LNCaP clone FGC (cell line): ENCODE measurements at regions not wholly inside any gene's neighbourhood (a gene's known extent, or its start where the extent isn't known, plus 50 kb on each side); places are given as distances from the start of the nearest gene placed in this dataset.

Experiments used
- DNase-seq: peaks from one replicate; pipeline ENCODE4 v3.0.0-alpha.2; 2011; ENCODE audit warnings: low read depth
- H3K4me3 ChIP-seq: 2 replicates; pipeline ENCODE4 v1.5.1; 2011; ENCODE audit warnings: mild to moderate bottlenecking, low read depth, low read length, control low read depth
- TF ChIP-seq, protein P1 (sequence below): IDR thresholded peaks from 2 replicates; pipeline ENCODE4 v1.5.1; 2012; ENCODE audit warnings: mild to moderate bottlenecking; ENCODE audit not compliant: control insufficient read depth, insufficient read depth; ENCODE audit errors: extremely low read depth

GRCh38 chr2:134087371-134087921 lies 166.4 kb upstream of the MGAT5 start:
- TF ChIP-seq, protein P1, sequence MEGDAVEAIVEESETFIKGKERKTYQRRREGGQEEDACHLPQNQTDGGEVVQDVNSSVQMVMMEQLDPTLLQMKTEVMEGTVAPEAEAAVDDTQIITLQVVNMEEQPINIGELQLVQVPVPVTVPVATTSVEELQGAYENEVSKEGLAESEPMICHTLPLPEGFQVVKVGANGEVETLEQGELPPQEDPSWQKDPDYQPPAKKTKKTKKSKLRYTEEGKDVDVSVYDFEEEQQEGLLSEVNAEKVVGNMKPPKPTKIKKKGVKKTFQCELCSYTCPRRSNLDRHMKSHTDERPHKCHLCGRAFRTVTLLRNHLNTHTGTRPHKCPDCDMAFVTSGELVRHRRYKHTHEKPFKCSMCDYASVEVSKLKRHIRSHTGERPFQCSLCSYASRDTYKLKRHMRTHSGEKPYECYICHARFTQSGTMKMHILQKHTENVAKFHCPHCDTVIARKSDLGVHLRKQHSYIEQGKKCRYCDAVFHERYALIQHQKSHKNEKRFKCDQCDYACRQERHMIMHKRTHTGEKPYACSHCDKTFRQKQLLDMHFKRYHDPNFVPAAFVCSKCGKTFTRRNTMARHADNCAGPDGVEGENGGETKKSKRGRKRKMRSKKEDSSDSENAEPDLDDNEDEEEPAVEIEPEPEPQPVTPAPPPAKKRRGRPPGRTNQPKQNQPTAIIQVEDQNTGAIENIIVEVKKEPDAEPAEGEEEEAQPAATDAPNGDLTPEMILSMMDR = no peak
- no peak for DNase-seq
- no peak overlapping the region for H3K4me3 ChIP-seq

- TF ChIP-seq, protein P1 = no peak
- no peak overlapping the region for H3K4me3 ChIP-seq
- DNase-seq = no peak
Observed at GRCh38 chr2:134089454-134089853, 164.4 kb upstream of the MGAT5 start.

DNA sequence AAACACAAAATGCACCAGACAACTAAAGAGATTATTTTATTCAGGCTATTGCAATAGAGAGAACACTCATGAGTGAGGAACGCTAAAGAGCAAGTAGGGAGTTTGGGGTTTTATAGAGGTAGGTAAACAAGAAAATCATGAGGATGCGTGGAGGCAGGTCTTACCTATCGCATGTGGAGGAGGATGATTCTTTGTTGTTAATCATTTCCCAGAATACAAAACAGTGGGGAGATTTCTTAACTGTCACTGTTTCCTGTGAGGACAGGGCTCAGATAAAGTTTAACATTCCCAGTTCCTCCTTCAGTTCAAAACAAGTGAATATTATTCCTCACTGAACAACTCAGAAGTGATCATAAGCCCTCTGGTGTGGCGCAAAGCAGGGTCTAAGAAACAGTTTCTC lies 156.1 kb upstream of the MGAT5 start:
- no peak overlapping the region for H3K4me3 ChIP-seq
- TF ChIP-seq, protein P1 = no peak
- DNase-seq = no peak

- no peak for DNase-seq
- TF ChIP-seq, protein P1 = no peak
Observed at GRCh38 chr2:134098321-134098720, 155.6 kb upstream of the MGAT5 start.

DNA sequence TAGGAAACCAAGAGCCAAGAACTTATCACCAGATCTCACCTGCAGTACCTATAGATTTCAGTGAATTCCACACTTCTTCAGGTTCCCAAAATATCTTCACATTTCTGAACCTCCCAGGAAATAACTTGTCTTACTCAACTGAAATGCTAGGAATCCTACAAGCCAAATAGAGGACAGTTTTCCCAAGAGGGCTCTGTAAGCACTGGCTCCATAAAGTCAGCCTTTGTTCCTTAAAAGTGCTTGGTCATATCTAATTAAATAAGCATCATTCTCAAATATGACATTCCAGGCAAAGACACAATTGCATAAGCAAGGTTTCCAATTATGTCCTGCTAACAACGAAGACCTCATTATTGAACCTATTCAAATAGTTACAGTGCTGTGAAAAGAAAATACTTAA lies 154.6 kb upstream of the MGAT5 start:
- H3K4me3 ChIP-seq = no peak overlapping the region
- no peak for DNase-seq
- TF ChIP-seq, protein P1 = no peak

More at GRCh38 chr2:134098321-134098720, 155.6 kb upstream of the MGAT5 start:
- H3K4me3 ChIP-seq = no peak overlapping the region

DNA sequence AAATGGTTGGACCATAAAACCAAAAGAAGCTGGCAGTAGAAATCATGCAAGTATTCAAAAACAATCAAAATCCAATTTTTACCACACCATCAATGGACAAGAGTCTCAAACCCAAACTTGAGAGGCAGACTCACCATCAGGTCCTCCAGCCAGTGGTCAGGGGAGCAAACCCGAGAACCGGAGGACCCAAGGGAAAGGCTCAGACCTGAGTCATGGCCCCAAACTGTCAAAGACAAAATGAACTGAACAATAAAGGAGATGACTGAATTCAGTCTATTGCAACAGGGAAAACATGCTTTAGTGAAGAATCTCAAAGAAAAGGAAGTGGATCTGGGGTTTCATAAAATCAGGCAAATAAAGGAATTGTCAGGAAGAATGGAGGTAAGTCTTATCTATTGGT lies 150.7 kb upstream of the MGAT5 start:
- TF ChIP-seq, protein P1 = no peak
- DNase-seq = no peak
- H3K4me3 ChIP-seq = no peak overlapping the region

- TF ChIP-seq, protein P1 = no peak
- H3K4me3 ChIP-seq = no peak overlapping the region
- DNase-seq = no peak
Observed at GRCh38 chr2:134104754-134105153, 149.1 kb upstream of the MGAT5 start.
